Anterior cingulate cortex (tissue), 58 donors: ENCODE measurements at regions not wholly inside any gene's neighbourhood (a gene's known extent, or its start where the extent isn't known, plus 50 kb on each side); places are given as distances from the start of the nearest gene placed in this dataset.

ENCODE experiments used
- DNase-seq, 58 donors: peaks; one replicate each; lab custom pipeline; 2025; lab: John Stamatoyannopoulos, UW

DNA sequence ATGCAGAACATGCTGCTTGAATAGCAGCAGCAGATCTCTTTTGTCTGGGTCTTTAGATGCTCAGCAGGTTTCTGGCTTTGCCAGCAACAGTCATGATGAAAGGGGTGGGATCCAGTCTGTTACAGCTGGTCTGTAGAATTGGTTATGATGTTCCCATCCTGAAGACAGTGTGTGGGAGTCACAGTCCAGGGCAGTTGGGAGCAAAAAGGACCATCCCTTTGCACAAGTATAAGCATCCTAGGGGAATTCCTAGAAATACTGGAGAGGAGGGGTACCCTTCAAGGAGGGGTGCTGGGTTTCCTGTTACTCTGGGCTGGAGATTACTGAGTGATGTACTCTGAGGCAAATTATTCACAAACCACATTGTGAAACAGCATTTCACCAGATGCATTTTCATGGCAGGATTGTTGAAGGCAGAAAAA lies 119.9 kb upstream of the RND3 start:
- DNase-seq, result no peak

DNA sequence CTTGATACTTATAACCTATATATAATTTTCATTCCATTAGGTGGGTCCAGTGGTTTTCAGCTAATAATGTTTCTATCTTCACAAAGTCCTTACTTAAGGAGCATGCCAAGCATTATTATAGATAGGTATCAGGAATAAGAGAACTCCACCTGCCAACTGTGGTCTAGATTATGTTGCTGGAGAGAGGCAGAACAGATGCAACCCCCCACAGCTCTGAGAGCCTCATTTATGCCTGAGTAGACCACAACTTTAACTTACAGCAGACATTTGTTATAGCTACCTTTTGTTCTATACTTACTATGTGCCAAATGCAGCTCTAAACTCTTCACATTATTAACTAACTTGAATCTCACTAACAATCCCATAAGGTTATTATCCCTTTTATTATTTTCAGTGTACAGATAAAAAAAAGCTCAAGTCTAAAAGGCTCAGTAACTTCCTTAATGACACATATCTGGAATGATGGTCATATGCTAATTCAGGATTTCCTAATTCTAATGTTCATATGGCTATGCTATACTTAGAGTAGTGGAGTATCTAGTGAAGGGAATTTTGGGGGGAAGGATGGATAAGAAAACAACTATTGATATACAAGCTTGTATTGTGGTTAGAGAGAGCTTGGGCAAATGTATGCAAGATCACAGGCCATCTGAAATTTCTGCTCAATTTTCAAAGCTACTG lies 119.1 kb upstream of the RND3 start:
- no peak for DNase-seq

DNA sequence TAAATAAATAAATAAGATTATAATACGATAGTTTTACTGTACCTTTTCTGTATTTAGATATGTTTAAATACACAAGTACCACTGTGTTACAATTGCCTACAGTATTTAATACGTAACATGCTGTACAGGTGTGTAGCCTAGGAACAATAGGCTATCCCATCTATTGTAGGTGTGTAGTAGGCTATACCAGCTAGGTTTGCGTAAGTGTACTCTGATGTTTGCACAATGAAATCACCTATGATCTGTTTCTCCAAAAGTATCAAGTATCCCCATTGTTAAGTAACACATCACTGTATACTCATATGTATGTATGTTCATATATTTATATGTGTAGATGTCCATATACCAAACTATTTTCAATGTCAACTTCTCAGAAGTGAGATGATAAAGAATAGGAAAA lies 118.2 kb upstream of the RND3 start:
- no peak for DNase-seq

DNA sequence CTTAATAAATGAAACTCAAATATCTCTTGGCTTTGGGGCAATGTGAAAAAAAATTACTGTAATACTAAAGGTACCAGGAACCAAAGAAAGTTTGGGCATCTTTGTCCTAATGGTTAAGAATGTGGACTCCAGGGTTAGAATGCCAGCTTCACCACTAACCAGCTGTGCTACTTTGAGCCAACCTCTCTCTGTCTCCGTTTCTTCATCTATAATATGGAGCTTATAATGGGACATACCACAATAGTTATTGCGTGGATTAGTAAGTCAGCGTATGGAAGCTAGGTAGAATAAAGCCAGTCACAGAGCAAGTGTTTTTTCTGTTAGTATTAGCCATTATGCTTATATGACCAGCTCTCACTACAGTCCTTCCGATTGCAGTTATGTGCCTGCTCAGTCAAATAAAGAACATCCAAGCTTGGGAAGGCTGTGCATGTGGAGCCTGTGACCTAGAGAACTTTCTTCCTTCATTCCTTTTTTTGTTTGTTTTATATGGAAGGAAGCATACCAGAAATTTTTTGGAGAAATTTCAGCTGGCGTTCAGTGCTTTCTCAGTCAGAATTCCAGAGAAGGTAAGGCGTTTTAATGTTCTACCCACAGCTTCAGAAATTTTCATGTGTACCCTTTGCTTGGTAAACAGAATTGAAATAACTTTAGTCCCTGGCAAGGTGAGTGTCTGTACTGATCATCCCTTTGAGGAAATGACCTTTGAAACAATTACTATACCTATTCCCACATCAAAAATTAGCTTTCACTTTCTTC lies 114.0 kb upstream of the RND3 start:
- no peak for DNase-seq

DNA sequence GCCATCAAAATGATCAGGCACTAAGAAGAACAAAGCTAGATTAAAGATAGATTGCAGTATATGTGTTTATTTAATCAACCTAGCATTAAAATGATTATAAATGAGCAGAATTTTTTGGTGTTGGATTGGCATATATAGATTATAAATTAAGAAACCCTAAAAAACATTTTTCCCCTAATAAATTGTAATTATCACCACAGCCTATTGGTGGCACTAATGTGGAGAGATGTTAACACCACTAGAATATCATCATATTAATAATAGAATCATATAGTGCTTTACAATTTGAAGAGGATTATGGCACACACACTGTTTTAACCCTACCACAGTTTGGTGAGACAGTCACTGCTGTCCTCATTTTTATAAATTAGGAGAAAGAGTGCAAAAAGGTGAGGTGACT lies 112.4 kb upstream of the RND3 start:
- no peak for DNase-seq

DNA sequence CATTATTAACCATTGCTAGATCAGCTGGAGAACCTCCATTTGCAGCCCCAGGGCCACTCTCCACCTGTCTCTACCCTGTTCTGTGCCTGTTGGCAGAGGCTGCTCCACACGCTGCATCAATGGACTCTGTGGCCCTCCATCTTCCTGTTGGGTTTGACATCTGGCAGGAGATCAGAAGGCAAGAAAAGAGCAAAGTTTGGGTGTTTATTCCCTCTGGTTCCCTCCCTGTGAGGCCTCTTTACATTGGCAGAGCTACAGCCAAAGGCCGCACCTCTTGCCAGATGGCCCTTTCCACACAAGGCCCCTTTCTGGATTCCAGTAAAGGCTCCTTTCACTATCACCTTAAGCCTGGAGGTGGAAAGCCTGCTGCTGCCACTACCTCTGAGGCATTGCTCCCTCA lies 110.9 kb upstream of the RND3 start:
- DNase-seq, result no peak

DNA sequence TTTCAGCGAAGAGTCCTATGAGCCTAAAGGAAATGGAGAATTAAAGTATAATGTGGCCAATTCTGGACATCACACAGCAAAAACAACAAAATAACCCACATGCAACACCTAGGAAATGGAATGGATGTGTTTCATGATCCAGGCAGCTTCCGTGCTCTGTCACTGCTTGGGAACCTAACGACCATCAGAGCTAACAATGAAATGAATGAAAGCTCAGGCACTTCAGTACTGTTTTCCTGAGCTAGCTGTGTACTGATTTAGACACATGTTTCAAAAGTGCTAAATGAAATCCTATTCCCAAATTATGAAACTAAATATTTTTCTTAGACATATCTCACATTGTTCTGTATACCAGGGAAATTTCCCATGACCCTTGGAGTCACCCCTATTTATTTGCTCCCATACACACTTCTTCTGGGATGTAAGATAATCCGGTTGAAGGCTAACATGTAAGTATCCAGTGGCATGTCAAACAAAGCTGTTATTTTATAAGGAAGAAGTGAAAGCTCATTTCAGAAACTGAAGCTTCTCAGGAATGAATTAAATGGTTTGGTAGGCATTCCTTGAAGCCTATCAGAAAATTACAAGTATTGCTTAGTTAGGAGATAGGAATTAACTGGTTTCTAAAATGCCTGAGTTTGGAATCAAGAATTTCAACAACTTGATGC lies 108.5 kb upstream of the RND3 start:
- DNase-seq, result no peak

DNA sequence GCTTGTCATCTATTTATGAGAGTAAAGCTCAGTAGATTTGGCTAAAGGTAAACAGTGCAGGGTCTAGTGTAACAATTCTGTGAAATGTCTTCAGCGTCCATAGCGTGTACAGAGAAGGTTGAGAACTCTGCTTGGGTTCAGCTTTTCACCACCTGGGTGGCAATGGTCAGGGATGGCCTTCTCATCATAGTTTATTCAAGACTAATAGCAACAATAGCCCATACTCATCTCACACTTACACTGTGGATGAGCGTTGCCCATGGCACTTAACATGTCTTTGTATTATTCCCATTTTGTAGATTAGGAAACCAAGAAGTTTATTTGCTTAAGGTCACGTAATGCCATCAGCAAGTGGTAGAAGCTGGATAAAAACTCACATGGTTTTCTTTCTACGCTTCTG lies 106.8 kb upstream of the RND3 start:
- no peak for DNase-seq

DNA sequence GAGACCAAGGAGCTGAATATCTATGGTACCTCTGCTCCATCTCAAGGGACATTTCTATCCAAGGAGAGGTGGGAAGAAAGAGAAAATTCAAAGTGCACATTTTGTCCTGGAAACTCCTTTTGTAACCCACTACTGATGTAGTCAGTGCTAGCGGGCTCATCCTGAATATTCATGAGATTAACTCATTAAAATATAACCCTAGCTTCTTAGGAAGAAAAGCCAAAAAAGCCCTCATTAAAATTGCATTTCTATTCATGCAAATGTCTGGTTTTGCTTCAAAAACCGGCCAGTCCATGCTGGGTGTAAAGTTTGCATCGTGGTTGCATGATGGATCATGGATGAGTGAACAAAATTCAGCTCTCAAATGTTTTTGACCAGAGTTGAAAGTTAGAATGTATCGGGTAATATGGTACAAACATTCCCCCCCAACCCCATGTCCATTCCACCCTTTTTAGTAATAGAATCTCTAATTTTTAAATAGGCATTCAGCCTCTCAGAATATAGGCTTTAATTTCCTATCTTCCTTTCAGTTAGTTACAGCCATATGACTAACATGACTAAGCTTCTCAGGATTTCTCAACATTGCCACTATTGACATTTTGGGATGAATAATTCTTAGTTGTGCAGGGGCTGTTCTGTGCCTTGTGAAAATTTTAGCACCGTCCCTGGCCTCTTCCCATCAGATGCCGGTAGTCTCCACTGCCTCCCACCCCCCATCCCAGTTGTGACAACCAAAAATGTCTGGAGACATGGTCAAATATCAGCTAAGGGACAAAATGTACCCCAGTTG lies 104.2 kb upstream of the RND3 start:
- no peak for DNase-seq

DNA sequence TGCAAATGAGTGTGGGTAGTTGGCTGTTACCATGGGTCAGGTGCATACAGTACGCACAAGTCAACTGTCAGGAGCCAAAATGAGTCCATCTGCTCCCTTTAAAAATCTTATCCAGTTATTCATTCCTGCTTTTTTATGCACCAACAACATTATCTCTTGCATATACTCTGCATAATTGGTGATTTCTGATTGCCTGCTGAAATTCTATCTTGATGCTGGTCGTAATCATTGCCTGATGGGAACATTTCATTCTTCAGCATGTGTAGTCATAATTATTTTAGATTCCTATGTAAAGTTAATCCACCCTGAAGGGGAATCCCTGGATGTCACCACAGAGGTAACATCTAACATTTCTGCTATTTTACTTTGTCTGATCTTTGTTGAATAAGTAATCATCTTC lies 102.2 kb upstream of the RND3 start:
- DNase-seq, result no peak

DNA sequence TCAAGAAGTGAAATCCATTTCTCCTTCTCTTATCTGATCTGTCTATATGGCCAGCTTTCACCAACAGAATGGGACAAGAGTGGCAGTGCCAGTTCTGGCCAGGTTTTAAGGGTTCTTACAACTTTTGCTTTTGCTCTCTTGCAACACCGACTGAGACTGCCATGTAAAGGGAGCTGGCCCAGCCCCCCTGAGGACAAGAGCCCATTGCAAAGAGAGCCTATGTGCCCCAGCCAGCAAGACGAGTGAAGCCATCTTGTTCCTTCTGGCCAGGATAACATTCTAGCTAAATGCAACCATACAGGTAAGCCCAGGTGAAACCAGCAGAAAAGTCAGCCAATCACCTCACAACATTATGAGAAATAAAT lies 101.0 kb upstream of the RND3 start:
- DNase-seq, result no peak

DNA sequence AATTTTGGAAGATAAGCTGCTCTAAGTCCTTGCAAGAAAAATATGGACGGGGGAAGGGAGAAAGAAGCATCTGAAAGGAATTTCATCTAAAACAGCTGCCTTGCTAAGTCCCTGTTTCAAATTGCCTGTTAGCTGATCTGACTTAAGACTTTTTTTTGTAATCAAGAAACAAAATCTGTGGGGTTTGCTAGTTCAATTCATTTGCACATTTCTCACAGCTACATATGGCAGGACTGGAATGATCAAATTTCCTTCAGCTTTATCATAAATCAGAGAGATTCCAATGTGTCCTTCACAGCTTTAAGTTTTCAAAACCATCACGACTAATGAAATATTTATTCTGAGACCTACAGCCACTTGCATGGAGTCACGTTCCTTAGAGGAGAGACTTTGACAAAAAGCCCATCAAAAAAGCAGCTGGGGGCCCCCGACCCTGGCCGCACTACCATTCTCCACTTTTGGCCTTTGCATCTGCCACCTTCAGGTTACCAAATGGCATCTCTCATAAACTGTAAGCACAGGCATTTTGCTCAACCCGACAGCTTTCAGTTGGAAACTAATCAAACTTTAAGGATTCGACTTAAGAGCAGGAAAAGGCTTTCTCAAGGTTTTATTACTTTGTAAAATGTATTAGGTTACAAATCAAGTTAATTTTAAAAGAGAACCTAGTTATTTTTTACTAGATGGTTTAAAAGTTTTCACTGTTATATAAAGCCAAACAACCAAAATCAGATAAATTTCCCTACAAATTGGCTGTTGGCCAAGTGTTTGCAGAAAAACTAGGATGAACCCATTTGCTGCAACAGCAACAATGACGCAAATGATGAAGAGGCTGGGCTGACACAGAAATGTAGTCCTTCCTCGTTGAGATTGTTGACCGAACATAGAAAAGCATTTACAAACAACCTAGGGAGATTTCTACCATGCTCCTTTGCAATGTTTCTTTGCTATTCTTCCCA lies 100.4 kb upstream of the RND3 start:
- no peak for DNase-seq

DNA sequence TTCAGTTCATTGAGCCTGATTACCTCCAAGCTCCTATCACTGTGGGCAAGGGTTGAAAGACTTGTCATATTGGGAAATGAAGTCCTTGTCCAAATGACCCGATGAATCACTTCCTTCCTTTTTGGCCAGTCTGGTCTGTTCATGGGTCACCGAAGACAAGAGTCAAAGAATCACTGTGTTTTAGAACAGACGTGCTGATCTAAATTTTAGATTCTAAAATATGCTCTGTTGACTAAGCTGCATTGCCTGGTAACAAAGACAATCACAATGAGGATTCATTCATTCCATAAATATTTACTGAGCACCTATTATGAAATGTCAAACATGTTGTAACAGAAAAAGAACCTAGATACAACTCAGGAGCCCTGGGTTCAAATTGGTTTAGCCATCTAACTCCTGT lies 99.4 kb upstream of the RND3 start:
- DNase-seq, result no peak

DNA sequence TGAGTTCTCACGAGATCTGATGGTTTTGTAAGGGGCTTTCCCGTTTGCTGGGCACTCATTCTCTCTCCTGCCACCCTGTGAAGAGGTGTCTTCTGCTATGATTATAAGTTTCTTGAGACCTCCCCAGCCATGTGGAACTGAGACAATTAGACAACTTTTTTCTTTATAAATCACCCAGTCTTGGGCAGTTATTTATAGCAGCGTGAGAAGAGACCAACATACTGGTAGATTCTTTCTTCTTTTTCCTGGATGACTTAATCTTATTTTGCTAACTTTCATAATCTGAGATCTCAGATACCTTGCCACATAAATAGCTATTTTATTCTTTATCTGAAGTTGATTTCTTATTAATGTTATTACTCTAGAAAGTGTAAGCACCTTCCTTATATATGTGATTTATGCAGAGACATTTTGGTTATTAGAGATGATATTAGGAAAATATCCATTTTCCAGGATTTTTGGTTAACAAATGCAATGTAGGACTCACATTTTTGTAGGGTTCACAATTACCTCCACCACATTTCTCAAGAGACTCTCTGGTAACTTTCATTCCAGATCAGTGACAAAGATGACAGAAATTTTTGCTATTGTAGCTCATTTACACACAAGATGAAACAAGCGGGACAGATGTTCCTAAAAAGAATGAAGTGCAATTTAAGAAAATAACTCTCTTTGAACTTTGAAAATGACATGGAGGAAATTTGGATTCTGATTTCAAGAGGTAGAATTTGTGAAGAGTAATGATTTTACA lies 97.9 kb upstream of the RND3 start:
- DNase-seq, result no peak

DNA sequence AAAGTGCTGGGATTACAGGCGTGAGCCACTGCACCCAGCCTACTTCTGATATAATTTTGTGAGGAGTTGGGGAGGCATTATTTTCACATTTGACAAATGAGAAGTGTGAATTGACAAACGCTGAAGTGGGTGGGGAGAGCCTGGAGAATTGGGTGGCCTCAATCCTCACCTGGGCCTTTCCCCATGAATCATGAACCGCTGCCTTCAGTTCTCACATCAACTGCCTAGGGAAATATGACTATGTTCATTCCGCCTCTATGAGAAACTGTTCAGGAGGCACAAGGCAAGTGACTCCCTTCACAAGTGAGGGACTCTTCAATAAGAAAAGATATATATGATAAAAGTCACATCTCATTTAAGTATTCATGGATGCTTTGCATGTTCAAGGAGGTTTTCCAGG lies 96.6 kb upstream of the RND3 start:
- no peak for DNase-seq

DNA sequence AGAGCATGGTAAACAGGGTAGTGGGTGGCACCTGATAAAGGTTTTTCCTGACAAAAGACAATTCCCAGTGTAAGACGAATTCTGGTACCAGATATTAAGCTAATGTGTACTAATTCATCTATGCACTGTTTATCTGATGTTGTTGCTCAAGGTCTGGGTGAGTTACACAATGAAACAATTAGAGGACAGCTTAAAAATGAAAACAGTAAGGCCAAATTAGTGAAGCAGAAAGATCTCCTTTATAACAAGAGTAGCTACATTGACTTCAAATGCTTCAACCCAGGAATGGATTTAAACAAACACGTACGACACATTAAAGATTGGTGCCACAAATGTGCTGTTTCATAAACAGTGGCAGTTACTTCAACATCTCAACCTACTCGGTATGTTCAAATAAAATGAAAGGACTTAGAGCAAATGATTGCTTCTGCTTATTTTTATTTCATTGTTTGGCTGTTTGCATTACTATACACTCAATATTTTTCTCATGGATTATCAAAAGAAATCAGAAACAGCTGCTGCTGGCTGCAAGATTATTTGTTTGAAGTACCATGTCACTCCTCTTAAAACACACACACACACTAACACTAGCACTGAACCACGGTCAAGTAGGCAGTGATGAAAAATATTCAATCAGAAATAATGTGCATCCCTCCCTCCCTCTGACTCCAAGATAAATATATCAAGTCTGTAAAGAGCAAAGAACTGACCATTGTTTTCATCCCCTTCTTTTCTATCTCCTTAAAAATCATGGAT lies 94.4 kb upstream of the RND3 start:
- no peak for DNase-seq

DNA sequence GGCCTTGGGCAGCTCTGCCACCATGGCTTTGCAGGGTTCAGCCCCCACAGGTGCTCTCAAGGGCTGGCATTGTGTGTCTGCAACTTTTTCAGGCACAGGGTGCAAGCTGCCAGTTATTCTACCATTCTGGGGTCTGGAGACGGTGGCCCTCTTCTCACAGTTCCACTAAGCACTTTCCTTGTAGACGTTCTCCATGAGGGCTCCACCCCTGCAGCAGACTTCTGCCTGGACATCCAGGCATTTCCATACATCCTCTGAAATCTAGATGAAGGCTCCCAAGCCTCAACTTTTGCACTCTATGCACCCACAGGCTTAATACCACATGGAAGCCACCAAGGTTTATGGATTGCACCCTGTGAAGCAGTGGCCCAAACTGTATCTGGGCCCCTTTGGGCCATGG lies 91.0 kb upstream of the RND3 start:
- no peak for DNase-seq

DNA sequence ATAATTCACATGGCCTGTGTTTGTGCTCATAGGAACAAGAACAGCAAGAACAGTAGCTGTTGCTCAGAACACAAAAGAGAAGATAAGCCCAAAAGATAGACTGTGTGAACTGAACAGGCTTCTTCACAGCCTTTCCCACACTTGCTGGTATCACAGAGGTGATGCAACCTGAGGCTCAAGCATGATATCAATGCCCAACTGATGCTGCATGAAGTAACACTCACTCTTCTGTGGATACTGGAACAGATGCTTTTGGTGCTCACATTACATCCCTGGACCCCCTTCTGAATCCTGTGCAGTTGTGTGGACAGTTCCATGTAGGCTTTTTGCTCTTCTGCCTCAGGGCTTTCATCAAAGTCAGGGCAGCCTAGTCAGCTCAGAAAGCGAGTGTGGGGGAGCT lies 88.4 kb upstream of the RND3 start:
- no peak for DNase-seq
